WTC11 (cell line): ENCODE measurements at regions not wholly inside any gene's neighbourhood (a gene's known extent, or its start where the extent isn't known, plus 50 kb on each side); places are given as distances from the start of the nearest gene placed in this dataset.

Experiments used
- ATAC-seq: fragments of 200-7000 bp; cut with Tn5 transposase; 2 replicates; pipeline ENCODE4 v1.10.0; 2021; ENCODE audit warnings: mild to moderate bottlenecking, moderate library complexity
- CTCF ChIA-PET: fragments of 300-600 bp; sonication (Branson Sonifier 250); formaldehyde crosslinking; loops from one replicate; lab custom pipeline; 2021; ENCODE audit warnings: antibody characterized with exemption; lab: Charles Lee
- POLR2A ChIA-PET: fragments of 350-600 bp; sonication (Branson Sonifier 250); formaldehyde crosslinking; loops from one replicate; lab custom pipeline; 2021; ENCODE audit warnings: antibody characterized with exemption; lab: Charles Lee
- DNase-seq: peaks from one replicate; pipeline ENCODE4 v3.0.0; 2021; ENCODE audit warnings: low spot score
- H3K27ac Mint-ChIP-seq: 2 replicates; pipeline ENCODE4 v1.8.0; 2021; ENCODE audit warnings: mixed read lengths
- H3K27me3 Mint-ChIP-seq: 2 replicates; pipeline ENCODE4 v1.8.0; 2021; ENCODE audit warnings: low read depth, mild to moderate bottlenecking, moderate library complexity, mixed read lengths
- H3K36me3 Mint-ChIP-seq: 2 replicates; pipeline ENCODE4 v1.8.0; 2021; ENCODE audit warnings: mixed read lengths
- H3K4me1 Mint-ChIP-seq: 2 replicates; pipeline ENCODE4 v1.8.0; 2022; ENCODE audit warnings: mixed read lengths
- H3K4me3 Mint-ChIP-seq: 2 replicates; pipeline ENCODE4 v1.8.0; 2021; ENCODE audit warnings: mild to moderate bottlenecking, moderate library complexity, mixed read lengths
- H3K9me3 Mint-ChIP-seq: 2 replicates; pipeline ENCODE4 v1.8.0; 2021; ENCODE audit warnings: mixed read lengths
- CBFB ChIP-seq: sonication (generic); formaldehyde crosslinking; IDR thresholded peaks from 2 replicates; pipeline ENCODE4 v1.8.1; 2022; ENCODE audit warnings: mild to moderate bottlenecking, low read depth, missing genetic modification reagents
- CREM ChIP-seq: sonication (generic); formaldehyde crosslinking; IDR thresholded peaks from 2 replicates; pipeline ENCODE4 v1.8.1; 2022; ENCODE audit warnings: mild to moderate bottlenecking, missing genetic modification reagents, moderate library complexity
- ELF4 ChIP-seq: sonication (generic); formaldehyde crosslinking; IDR thresholded peaks from 2 replicates; pipeline ENCODE4 v1.8.1; 2022; ENCODE audit warnings: low read depth, mild to moderate bottlenecking, moderate library complexity, missing genetic modification reagents
- EMX1 ChIP-seq: fragments of 250-450 bp; sonication (Bioruptor Pico); IDR thresholded peaks from 2 replicates; pipeline ENCODE4 v1.8.0; 2021; ENCODE audit warnings: mild to moderate bottlenecking
- GRHL2 ChIP-seq: fragments of 250-450 bp; sonication (Bioruptor Pico); IDR thresholded peaks from 2 replicates; pipeline ENCODE4 v1.8.0; 2022; ENCODE audit warnings: mild to moderate bottlenecking, moderate library complexity; ENCODE audit not compliant: insufficient replicate concordance, severe bottlenecking
- GTF2I ChIP-seq: fragments of 250-450 bp; sonication (Bioruptor Pico); conservative IDR thresholded peaks from 2 replicates; pipeline ENCODE4 v1.4.0; 2021; ENCODE audit warnings: mild to moderate bottlenecking
- JAZF1 ChIP-seq: fragments of 250-450 bp; sonication (Bioruptor Pico); IDR thresholded peaks from 2 replicates; pipeline ENCODE4 v1.9.0; 2021; ENCODE audit warnings: moderate library complexity, mild to moderate bottlenecking, inconsistent platforms
- JUN ChIP-seq: sonication (generic); formaldehyde crosslinking; IDR thresholded peaks from 2 replicates; pipeline ENCODE4 v1.8.0; 2023; ENCODE audit warnings: mild to moderate bottlenecking, missing genetic modification reagents
- KAT7 ChIP-seq: sonication (generic); formaldehyde crosslinking; IDR thresholded peaks from 2 replicates; pipeline ENCODE4 v1.8.1; 2023; ENCODE audit warnings: missing genetic modification reagents, mild to moderate bottlenecking, borderline replicate concordance
- MXD4 ChIP-seq: fragments of 250-450 bp; sonication (Bioruptor Pico); IDR thresholded peaks from 2 replicates; pipeline ENCODE4 v1.8.0; 2021; ENCODE audit warnings: mild to moderate bottlenecking, moderate library complexity, borderline replicate concordance
- NR1H2 ChIP-seq: sonication (generic); formaldehyde crosslinking; IDR thresholded peaks from 2 replicates; pipeline ENCODE4 v1.9.0; 2021; ENCODE audit warnings: mild to moderate bottlenecking, moderate library complexity, missing genetic modification reagents
- NR2C2 ChIP-seq: sonication (generic); formaldehyde crosslinking; IDR thresholded peaks from 2 replicates; pipeline ENCODE4 v1.8.0; 2022; ENCODE audit warnings: mild to moderate bottlenecking, missing genetic modification reagents
- NR3C1 ChIP-seq: sonication (generic); formaldehyde crosslinking; conservative IDR thresholded peaks from 2 replicates; pipeline ENCODE4 v1.8.1; 2023; ENCODE audit warnings: low read depth, mild to moderate bottlenecking, missing genetic modification reagents
- OVOL2 ChIP-seq: fragments of 250-450 bp; sonication (Bioruptor Pico); IDR thresholded peaks from 2 replicates; pipeline ENCODE4 v1.9.0; 2021; ENCODE audit warnings: mild to moderate bottlenecking, borderline replicate concordance
- RELA ChIP-seq: sonication (generic); formaldehyde crosslinking; IDR thresholded peaks from 2 replicates; pipeline ENCODE4 v1.8.1; 2022; ENCODE audit warnings: missing genetic modification reagents, mild to moderate bottlenecking, borderline replicate concordance
- TCF7 ChIP-seq: sonication (generic); formaldehyde crosslinking; IDR thresholded peaks from 2 replicates; pipeline ENCODE4 v1.8.0; 2022; ENCODE audit warnings: mild to moderate bottlenecking, low read depth, missing genetic modification reagents, moderate library complexity
- ZBTB21 ChIP-seq: sonication (generic); formaldehyde crosslinking; IDR thresholded peaks from 2 replicates; pipeline ENCODE4 v1.8.1; 2023; ENCODE audit warnings: mild to moderate bottlenecking, missing genetic modification reagents, borderline replicate concordance
- ZNF138 ChIP-seq: sonication (generic); formaldehyde crosslinking; conservative IDR thresholded peaks from 2 replicates; pipeline ENCODE4 v1.8.1; 2022; ENCODE audit warnings: mild to moderate bottlenecking, moderate library complexity, missing genetic modification reagents
- ZNF232 ChIP-seq: sonication (generic); formaldehyde crosslinking; IDR thresholded peaks from 2 replicates; pipeline ENCODE4 v1.8.0; 2022; ENCODE audit warnings: mild to moderate bottlenecking, missing genetic modification reagents
- ZNF263 ChIP-seq: sonication (generic); formaldehyde crosslinking; IDR thresholded peaks from 2 replicates; pipeline ENCODE4 v1.8.1; 2022; ENCODE audit warnings: low read depth, mild to moderate bottlenecking, moderate library complexity, missing genetic modification reagents
- ZNF317 ChIP-seq: sonication (generic); formaldehyde crosslinking; IDR thresholded peaks from 2 replicates; pipeline ENCODE4 v1.8.1; 2023; ENCODE audit warnings: low read depth, mild to moderate bottlenecking, moderate library complexity, missing genetic modification reagents, borderline replicate concordance
- ZNF416 ChIP-seq: fragments of 250-450 bp; sonication (Bioruptor Pico); IDR thresholded peaks from 2 replicates; pipeline ENCODE4 v1.9.0; 2021; ENCODE audit warnings: mild to moderate bottlenecking, inconsistent platforms
- ZNF671 ChIP-seq: fragments of 250-450 bp; sonication (Bioruptor Pico); IDR thresholded peaks from 2 replicates; pipeline ENCODE4 v1.8.0; 2021; ENCODE audit warnings: mild to moderate bottlenecking
- TF ChIP-seq, protein P1 (sequence below): sonication (generic); formaldehyde crosslinking; IDR thresholded peaks from 2 replicates; pipeline ENCODE4 v1.8.0; 2023; ENCODE audit warnings: missing genetic modification reagents
- TF ChIP-seq, protein P2 (sequence below): sonication (generic); formaldehyde crosslinking; IDR thresholded peaks from 2 replicates; pipeline ENCODE4 v1.8.0; 2022; ENCODE audit warnings: missing genetic modification reagents
- TF ChIP-seq, protein P3 (sequence below): sonication (generic); formaldehyde crosslinking; IDR thresholded peaks from 2 replicates; pipeline ENCODE4 v1.8.1; 2023; ENCODE audit warnings: mild to moderate bottlenecking, missing genetic modification reagents, moderate library complexity
- TF ChIP-seq, protein P4 (sequence below): fragments of 250-450 bp; sonication (Bioruptor Pico); IDR thresholded peaks from 2 replicates; pipeline ENCODE4 v1.9.0; 2021; ENCODE audit warnings: moderate library complexity, mild to moderate bottlenecking, inconsistent platforms, borderline replicate concordance
- TF ChIP-seq, protein P5 (sequence below): sonication (generic); formaldehyde crosslinking; IDR thresholded peaks from 2 replicates; pipeline ENCODE4 v1.8.1; 2022; ENCODE audit warnings: low read depth, missing genetic modification reagents, borderline replicate concordance

DNA sequence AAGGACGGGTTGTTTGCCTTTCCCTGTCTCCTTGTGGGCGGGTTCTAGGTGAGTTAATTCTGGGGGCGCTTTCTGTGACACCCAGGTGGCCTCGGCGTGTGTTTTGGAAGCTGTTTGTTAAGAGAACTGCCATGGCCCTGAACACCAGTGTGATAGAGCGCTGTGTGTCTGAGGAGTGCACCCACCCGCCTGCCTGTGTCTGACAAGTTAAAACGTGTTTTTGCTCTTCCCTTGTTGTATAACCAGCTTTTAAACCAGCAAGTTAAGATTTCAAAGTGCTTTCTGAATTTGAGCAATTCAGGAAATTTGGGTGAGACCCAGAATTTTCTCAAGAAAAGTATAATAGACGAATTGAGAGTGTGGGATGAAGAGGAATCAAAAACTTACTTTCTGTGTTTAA lies 55.2 kb upstream of the HGFAC start:
- Mint-ChIP-seq H3K4me3 (no peak overlapping the region), H3K27ac (peak overlapping the region; percentile 73; the same call in 1 of the 2 replicates), H3K36me3 (peaks cover 3% of the 10 kb centered on the region), H3K9me3 (peaks cover 3% of the 10 kb centered on the region), H3K4me1 (peaks cover 62% of the 10 kb centered on the region), H3K27me3 (no peaks in the 10 kb centered on the region)
- TF ChIP-seq ELF4 (CRISPR knock-in tag): no peak
- no peak for TF ChIP-seq TCF7 (CRISPR knock-in tag)
- no peak for TF ChIP-seq OVOL2 (CRISPR knock-in tag)
- TF ChIP-seq, protein P1, sequence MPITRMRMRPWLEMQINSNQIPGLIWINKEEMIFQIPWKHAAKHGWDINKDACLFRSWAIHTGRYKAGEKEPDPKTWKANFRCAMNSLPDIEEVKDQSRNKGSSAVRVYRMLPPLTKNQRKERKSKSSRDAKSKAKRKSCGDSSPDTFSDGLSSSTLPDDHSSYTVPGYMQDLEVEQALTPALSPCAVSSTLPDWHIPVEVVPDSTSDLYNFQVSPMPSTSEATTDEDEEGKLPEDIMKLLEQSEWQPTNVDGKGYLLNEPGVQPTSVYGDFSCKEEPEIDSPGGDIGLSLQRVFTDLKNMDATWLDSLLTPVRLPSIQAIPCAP (CRISPR knock-in tag): no peak
- no peak for TF ChIP-seq NR1H2 (CRISPR knock-in tag)
- TF ChIP-seq, protein P2, sequence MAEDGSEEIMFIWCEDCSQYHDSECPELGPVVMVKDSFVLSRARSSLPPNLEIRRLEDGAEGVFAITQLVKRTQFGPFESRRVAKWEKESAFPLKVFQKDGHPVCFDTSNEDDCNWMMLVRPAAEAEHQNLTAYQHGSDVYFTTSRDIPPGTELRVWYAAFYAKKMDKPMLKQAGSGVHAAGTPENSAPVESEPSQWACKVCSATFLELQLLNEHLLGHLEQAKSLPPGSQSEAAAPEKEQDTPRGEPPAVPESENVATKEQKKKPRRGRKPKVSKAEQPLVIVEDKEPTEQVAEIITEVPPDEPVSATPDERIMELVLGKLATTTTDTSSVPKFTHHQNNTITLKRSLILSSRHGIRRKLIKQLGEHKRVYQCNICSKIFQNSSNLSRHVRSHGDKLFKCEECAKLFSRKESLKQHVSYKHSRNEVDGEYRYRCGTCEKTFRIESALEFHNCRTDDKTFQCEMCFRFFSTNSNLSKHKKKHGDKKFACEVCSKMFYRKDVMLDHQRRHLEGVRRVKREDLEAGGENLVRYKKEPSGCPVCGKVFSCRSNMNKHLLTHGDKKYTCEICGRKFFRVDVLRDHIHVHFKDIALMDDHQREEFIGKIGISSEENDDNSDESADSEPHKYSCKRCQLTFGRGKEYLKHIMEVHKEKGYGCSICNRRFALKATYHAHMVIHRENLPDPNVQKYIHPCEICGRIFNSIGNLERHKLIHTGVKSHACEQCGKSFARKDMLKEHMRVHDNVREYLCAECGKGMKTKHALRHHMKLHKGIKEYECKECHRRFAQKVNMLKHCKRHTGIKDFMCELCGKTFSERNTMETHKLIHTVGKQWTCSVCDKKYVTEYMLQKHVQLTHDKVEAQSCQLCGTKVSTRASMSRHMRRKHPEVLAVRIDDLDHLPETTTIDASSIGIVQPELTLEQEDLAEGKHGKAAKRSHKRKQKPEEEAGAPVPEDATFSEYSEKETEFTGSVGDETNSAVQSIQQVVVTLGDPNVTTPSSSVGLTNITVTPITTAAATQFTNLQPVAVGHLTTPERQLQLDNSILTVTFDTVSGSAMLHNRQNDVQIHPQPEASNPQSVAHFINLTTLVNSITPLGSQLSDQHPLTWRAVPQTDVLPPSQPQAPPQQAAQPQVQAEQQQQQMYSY (CRISPR knock-in tag): no peak
- no peak for TF ChIP-seq JUN (CRISPR knock-in tag)
- TF ChIP-seq EMX1 (CRISPR knock-in tag): no peak
- TF ChIP-seq MXD4 (CRISPR knock-in tag): no peak
- no peak for TF ChIP-seq KAT7
- TF ChIP-seq, protein P3, sequence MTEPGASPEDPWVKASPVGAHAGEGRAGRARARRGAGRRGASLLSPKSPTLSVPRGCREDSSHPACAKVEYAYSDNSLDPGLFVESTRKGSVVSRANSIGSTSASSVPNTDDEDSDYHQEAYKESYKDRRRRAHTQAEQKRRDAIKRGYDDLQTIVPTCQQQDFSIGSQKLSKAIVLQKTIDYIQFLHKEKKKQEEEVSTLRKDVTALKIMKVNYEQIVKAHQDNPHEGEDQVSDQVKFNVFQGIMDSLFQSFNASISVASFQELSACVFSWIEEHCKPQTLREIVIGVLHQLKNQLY: no peak
- no peak for TF ChIP-seq ZNF138
- TF ChIP-seq NR3C1 (CRISPR knock-in tag): no peak
- TF ChIP-seq GRHL2 (CRISPR knock-in tag): no peak
- no peak for TF ChIP-seq RELA (CRISPR knock-in tag)
- no peak for TF ChIP-seq ZNF317 (CRISPR knock-in tag)
- TF ChIP-seq ZNF416 (CRISPR knock-in tag): no peak
- ATAC-seq (no peak), DNase-seq (no peak)
- ChIA-PET POLR2A (interaction anchor here (1.3 kb wide), 1 partner anchor 16 kb away, joined by 7 read pairs; no protein-coding TSS in a partner anchor), CTCF (interaction anchor here (1.2 to 3.1 kb wide), 4 partner anchors 22 to 66 kb away, joined by 3 to 13 read pairs (median 7); no protein-coding TSS in a partner anchor)

DNA sequence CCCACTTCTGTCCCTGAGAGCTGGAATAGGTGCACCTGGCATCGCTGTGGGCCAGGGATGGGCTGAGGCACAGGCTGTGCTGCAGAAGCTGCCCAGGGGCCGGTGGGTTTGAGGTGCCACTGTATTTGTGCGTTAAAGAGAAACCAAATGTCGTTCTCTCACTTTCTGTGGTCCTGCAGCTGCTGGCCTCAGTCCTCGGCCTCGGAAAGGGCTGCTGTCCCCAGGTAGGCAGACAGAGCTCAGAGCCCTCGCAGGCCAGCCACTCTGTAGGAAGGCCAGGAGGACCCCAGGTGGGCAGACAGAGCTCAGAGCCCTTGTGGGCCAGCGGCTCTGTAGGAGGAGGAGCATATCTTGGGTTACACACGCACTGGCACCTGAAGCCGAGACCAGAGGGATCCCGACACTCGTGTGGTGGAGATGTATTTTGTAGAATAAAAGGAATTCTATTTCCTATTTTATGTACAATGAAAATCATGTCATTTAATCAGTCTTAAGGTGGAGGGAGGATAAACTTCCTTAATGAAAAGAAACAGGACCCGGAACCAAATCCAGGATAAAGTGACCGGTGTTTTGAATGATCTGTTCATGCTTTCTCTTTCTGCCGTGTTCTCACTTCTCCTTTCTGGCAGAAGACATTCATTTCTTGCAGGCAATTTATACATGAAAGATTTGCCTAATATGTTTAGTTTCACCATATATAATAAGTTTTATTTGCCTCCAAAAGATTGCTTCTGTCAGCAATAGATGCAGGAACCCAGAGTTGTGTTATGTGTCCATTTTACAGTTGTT lies 54.4 kb upstream of the HGFAC start:
- Mint-ChIP-seq H3K4me3 (no peak overlapping the region; the same call in 1 of the 2 replicates), H3K27me3 (no peaks in the 10 kb centered on the region), H3K4me1 (peaks cover 65% of the 10 kb centered on the region), H3K9me3 (no peaks in the 10 kb centered on the region), H3K36me3 (no peaks in the 10 kb centered on the region)
- DNase-seq (no peak), ATAC-seq (peak; percentile 17; the same call in 1 of the 2 replicates)
- POLR2A ChIA-PET: interaction anchor here (1.3 kb wide), 1 partner anchor 17 kb away, joined by 7 read pairs; no protein-coding TSS in a partner anchor
- CTCF ChIA-PET: interaction anchor here (0.5 to 3.1 kb wide), 9 partner anchors 21 to 704 kb away, joined by 3 to 13 read pairs (median 4); no protein-coding TSS in a partner anchor
- TF ChIP-seq CREM (CRISPR knock-in tag) (no peak), ZNF671 (CRISPR knock-in tag) (no peak), RELA (CRISPR knock-in tag) (no peak), GTF2I (CRISPR knock-in tag) (no peak), CBFB (CRISPR knock-in tag) (no peak), ZNF263 (CRISPR knock-in tag) (no peak), JAZF1 (CRISPR knock-in tag) (no peak), ZNF232 (no peak), ZBTB21 (CRISPR knock-in tag) (no peak), ZNF416 (CRISPR knock-in tag) (no peak), NR2C2 (CRISPR knock-in tag) (no peak)
- TF ChIP-seq, protein P4, sequence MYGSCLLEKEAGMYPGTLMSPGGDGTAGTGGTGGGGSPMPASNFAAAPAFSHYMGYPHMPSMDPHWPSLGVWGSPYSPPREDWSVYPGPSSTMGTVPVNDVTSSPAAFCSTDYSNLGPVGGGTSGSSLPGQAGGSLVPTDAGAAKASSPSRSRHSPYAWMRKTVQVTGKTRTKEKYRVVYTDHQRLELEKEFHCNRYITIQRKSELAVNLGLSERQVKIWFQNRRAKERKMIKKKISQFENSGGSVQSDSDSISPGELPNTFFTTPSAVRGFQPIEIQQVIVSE (CRISPR knock-in tag): no peak
- TF ChIP-seq, protein P5, sequence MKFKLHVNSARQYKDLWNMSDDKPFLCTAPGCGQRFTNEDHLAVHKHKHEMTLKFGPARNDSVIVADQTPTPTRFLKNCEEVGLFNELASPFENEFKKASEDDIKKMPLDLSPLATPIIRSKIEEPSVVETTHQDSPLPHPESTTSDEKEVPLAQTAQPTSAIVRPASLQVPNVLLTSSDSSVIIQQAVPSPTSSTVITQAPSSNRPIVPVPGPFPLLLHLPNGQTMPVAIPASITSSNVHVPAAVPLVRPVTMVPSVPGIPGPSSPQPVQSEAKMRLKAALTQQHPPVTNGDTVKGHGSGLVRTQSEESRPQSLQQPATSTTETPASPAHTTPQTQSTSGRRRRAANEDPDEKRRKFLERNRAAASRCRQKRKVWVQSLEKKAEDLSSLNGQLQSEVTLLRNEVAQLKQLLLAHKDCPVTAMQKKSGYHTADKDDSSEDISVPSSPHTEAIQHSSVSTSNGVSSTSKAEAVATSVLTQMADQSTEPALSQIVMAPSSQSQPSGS (CRISPR knock-in tag): no peak
- TF ChIP-seq, all 79 proteins: peak for 0
- peak overlapping the region; percentile 71 for H3K27ac Mint-ChIP-seq
